HFFc6 (cell line): ENCODE measurements at regions not wholly inside any gene's neighbourhood (a gene's known extent, or its start where the extent isn't known, plus 50 kb on each side); places are given as distances from the start of the nearest gene placed in this dataset.

Experiments used
- DNase-seq: peaks from one replicate; pipeline ENCODE4 v3.0.0-alpha.2; 2018
- H3K27ac Mint-ChIP-seq: 2 replicates; pipeline ENCODE4 v1.8.0; 2020; ENCODE audit warnings: mild to moderate bottlenecking, mixed read lengths
- H3K27me3 Mint-ChIP-seq: 2 replicates; pipeline ENCODE4 v1.8.0; 2021; ENCODE audit warnings: mild to moderate bottlenecking, moderate library complexity, mixed read lengths; ENCODE audit not compliant: insufficient read depth
- H3K36me3 Mint-ChIP-seq: 2 replicates; pipeline ENCODE4 v1.8.0; 2021; ENCODE audit warnings: low read depth, mixed read lengths
- H3K4me1 Mint-ChIP-seq: 2 replicates; pipeline ENCODE4 v1.8.0; 2020; ENCODE audit warnings: low read depth, mixed read lengths
- H3K4me3 Mint-ChIP-seq: 2 replicates; pipeline ENCODE4 v1.8.0; 2020; ENCODE audit warnings: mild to moderate bottlenecking, moderate library complexity, mixed read lengths
- H3K9me3 Mint-ChIP-seq: 2 replicates; pipeline ENCODE4 v1.8.0; 2020; ENCODE audit warnings: mild to moderate bottlenecking, mixed read lengths
- CTCF ChIP-seq: fragments of 200-600 bp; sonication (generic); IDR thresholded peaks from 2 replicates; pipeline ENCODE4 v1.5.0; 2021; ENCODE audit warnings: antibody characterized with exemption, mild to moderate bottlenecking

GRCh38 chr2:187943772-187944369 lies 347.8 kb upstream of the GULP1 start:
- no peaks in the 10 kb centered on the region for H3K9me3 Mint-ChIP-seq
- no peak for TF ChIP-seq CTCF
- no peak overlapping the region for H3K4me3 Mint-ChIP-seq
- H3K4me1 Mint-ChIP-seq: no peaks in the 10 kb centered on the region
- DNase-seq: no peak
- no peaks in the 10 kb centered on the region for H3K27me3 Mint-ChIP-seq
- no peak overlapping the region for H3K27ac Mint-ChIP-seq
- H3K36me3 Mint-ChIP-seq: no peaks in the 10 kb centered on the region

GRCh38 chr2:187949859-187950258 lies 341.8 kb upstream of the GULP1 start:
- no peak overlapping the region for H3K27ac Mint-ChIP-seq
- DNase-seq: no peak
- TF ChIP-seq CTCF: no peak
- no peak overlapping the region for H3K4me3 Mint-ChIP-seq
- peaks cover 11% of the 10 kb centered on the region for H3K36me3 Mint-ChIP-seq
- peaks cover 21% of the 10 kb centered on the region for H3K9me3 Mint-ChIP-seq
- H3K27me3 Mint-ChIP-seq: no peaks in the 10 kb centered on the region
- no peaks in the 10 kb centered on the region for H3K4me1 Mint-ChIP-seq

GRCh38 chr2:187951470-187952218 lies 340.0 kb upstream of the GULP1 start:
- H3K27ac Mint-ChIP-seq: no peak overlapping the region
- H3K27me3 Mint-ChIP-seq: no peaks in the 10 kb centered on the region
- no peak for DNase-seq
- H3K4me3 Mint-ChIP-seq: no peak overlapping the region
- peaks cover 11% of the 10 kb centered on the region for H3K36me3 Mint-ChIP-seq
- H3K4me1 Mint-ChIP-seq: no peaks in the 10 kb centered on the region
- H3K9me3 Mint-ChIP-seq: peaks cover 21% of the 10 kb centered on the region
- TF ChIP-seq CTCF: no peak

GRCh38 chr2:187956906-187957534 lies 334.7 kb upstream of the GULP1 start:
- peaks cover 6% of the 10 kb centered on the region for H3K9me3 Mint-ChIP-seq
- no peak overlapping the region for H3K27ac Mint-ChIP-seq
- H3K4me3 Mint-ChIP-seq: no peak overlapping the region
- H3K36me3 Mint-ChIP-seq: no peaks in the 10 kb centered on the region
- H3K27me3 Mint-ChIP-seq: no peaks in the 10 kb centered on the region
- no peak for DNase-seq
- peaks cover 11% of the 10 kb centered on the region for H3K4me1 Mint-ChIP-seq
- no peak for TF ChIP-seq CTCF

GRCh38 chr2:187959821-187960220 lies 331.9 kb upstream of the GULP1 start:
- no peak overlapping the region for H3K27ac Mint-ChIP-seq
- DNase-seq: no peak
- H3K4me1 Mint-ChIP-seq: peaks cover 11% of the 10 kb centered on the region
- no peaks in the 10 kb centered on the region for H3K9me3 Mint-ChIP-seq
- H3K27me3 Mint-ChIP-seq: no peaks in the 10 kb centered on the region
- H3K4me3 Mint-ChIP-seq: no peak overlapping the region
- TF ChIP-seq CTCF: no peak
- no peaks in the 10 kb centered on the region for H3K36me3 Mint-ChIP-seq
